OCI-LY1 (cell line): ENCODE measurements at regions not wholly inside any gene's neighbourhood (a gene's known extent, or its start where the extent isn't known, plus 50 kb on each side); places are given as distances from the start of the nearest gene placed in this dataset.

Source experiments
- H2AFZ ChIP-seq: fragments of 200-600 bp; sonication (generic), shearing (Covaris generic); 2 replicates; pipeline ENCODE4 v1.6.0; 2014; ENCODE audit warnings: antibody characterized with exemption, mild to moderate bottlenecking, low read length
- H3F3A ChIP-seq: fragments of 200-600 bp; sonication (generic), shearing (Covaris generic); 2 replicates; pipeline ENCODE4 v1.6.0; 2014; ENCODE audit warnings: mild to moderate bottlenecking, antibody characterized with exemption, low read length, moderate library complexity; ENCODE audit not compliant: insufficient read depth
- H3K27ac ChIP-seq: fragments of 200-600 bp; sonication (generic); 2 replicates; pipeline ENCODE4 v1.5.1; 2014; ENCODE audit warnings: low read length, mixed run types, mild to moderate bottlenecking, low read depth; ENCODE audit not compliant: poor library complexity, severe bottlenecking
- H3K27me3 ChIP-seq: fragments of 200-600 bp; sonication (generic); 2 replicates; pipeline ENCODE4 v1.6.0; 2014; ENCODE audit warnings: antibody characterized with exemption, mild to moderate bottlenecking, low read length, moderate library complexity; ENCODE audit not compliant: insufficient read depth
- H3K36me3 ChIP-seq: fragments of 200-600 bp; sonication (generic); 2 replicates; pipeline ENCODE4 v1.6.1; 2014; ENCODE audit warnings: mild to moderate bottlenecking, antibody characterized with exemption, low read length, moderate library complexity, mixed read lengths; ENCODE audit not compliant: insufficient read depth
- H3K4me1 ChIP-seq: fragments of 200-600 bp; sonication (generic); 2 replicates; pipeline ENCODE4 v1.5.1; 2014; ENCODE audit warnings: mild to moderate bottlenecking, low read length, moderate library complexity; ENCODE audit not compliant: insufficient read depth, severe bottlenecking
- H3K4me2 ChIP-seq: fragments of 200-600 bp; sonication (generic), shearing (Covaris generic); 2 replicates; pipeline ENCODE4 v1.6.1; 2014; ENCODE audit warnings: low read length
- H3K4me3 ChIP-seq: fragments of 200-600 bp; sonication (generic); 2 replicates; pipeline ENCODE4 v1.5.1; 2014; ENCODE audit warnings: low read length, low read depth, mild to moderate bottlenecking, mixed read lengths; ENCODE audit not compliant: poor library complexity, severe bottlenecking
- H3K79me2 ChIP-seq: fragments of 200-600 bp; shearing (Covaris generic); 2 replicates; pipeline ENCODE4 v1.6.1; 2016; ENCODE audit warnings: mixed run types, low read length, mixed read lengths; ENCODE audit not compliant: insufficient read depth
- H3K9ac ChIP-seq: fragments of 200-600 bp; sonication (generic), shearing (Covaris generic); 2 replicates; pipeline ENCODE4 v1.6.1; 2014; ENCODE audit warnings: mild to moderate bottlenecking, low read length, mixed read lengths
- H3K9me2 ChIP-seq: fragments of 200-600 bp; sonication (generic), shearing (Covaris generic); 2 replicates; pipeline ENCODE4 v1.6.1; 2014; ENCODE audit warnings: low read depth, mild to moderate bottlenecking, low read length, mixed read lengths
- H3K9me3 ChIP-seq: fragments of 200-600 bp; shearing (Covaris generic); 2 replicates; pipeline ENCODE4 v1.6.1; 2014; ENCODE audit warnings: low read length, mixed read lengths
- H4K20me1 ChIP-seq: fragments of 200-600 bp; sonication (generic), shearing (Covaris generic); 2 replicates; pipeline ENCODE4 v1.6.0; 2016; ENCODE audit warnings: mild to moderate bottlenecking, low read length; ENCODE audit not compliant: insufficient read depth
- EZH2 ChIP-seq: fragments of 200-600 bp; sonication (generic), shearing (Covaris generic); IDR thresholded peaks from 2 replicates; pipeline ENCODE4 v1.8.0; 2017; ENCODE audit warnings: borderline replicate concordance, mixed run types, mild to moderate bottlenecking, antibody characterized with exemption, low read length, moderate library complexity, mixed read lengths
- TF ChIP-seq, protein P1 (sequence below): fragments of 200-600 bp; sonication (generic), shearing (Covaris generic); IDR thresholded peaks from 2 replicates; pipeline ENCODE4 v1.5.1; 2017; ENCODE audit warnings: mild to moderate bottlenecking, antibody characterized with exemption, low read length, moderate library complexity, mixed read lengths

DNA sequence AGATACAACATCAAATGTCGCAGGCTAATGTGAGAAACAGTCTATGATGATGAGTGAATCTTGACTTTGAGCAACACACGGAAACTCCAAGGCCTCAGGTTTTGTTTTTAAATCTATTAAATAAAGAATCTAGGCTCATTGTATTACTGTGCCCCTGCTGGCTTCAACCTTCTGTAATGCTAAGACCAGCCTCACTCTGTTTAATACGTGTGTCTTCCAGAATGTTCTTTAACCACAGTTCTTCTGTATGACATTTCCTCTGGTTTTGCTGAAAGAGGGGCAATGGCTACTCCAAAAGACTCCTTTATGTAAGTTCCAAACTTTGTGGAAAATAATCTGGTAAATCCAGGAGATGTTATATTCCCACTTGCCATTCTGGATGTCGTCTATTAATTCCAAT, 101.1 kb upstream of the TIAM1 start:
- H3K4me1 ChIP-seq = peaks cover 3% of the 10 kb centered on the region

DNA sequence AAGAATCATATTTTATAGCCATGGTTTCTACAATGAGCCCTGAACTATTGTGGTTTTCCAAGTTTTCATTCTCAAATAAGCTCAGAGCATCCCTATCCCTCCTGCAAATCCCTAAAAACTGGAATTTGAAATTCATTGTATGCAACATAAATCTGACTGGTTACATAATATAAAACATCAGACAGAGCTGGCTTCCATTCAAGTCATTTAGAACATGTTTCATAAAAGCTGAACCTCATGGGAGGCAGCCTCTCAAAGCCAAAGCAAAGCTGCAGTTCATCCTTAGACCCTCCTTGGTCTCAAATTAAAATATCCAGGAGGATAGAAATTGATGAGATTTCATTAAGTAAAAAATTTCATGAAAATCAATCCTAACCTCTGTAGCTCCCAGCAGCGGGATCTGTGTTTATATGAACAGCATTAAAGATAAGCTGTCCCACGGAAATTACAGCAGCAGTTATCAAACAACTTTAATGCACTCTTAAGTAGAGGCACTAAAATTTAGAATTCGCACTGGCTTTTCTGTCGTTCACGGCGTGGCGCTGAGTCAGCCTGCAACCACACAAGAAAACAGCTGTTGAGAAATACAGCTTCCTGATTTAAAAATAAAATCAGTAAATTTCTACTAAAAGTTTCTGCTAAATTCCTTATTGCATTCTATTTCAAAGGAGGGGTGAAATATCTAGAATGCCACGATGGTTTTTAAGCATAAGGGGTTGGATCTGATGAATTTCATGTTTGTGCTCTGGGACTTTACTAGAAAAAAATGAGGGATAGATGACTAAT, 99.9 kb upstream of the TIAM1 start:
- no peaks in the 10 kb centered on the region for H3K79me2 ChIP-seq
- H4K20me1 ChIP-seq = no peaks in the 10 kb centered on the region
- H2AFZ ChIP-seq = no peak overlapping the region
- no peak overlapping the region for H3K27ac ChIP-seq
- H3K9me2 ChIP-seq = no peaks in the 10 kb centered on the region
- no peak overlapping the region for H3K4me2 ChIP-seq
- H3K27me3 ChIP-seq = no peaks in the 10 kb centered on the region
- no peak overlapping the region for H3K4me3 ChIP-seq
- no peak overlapping the region for H3K9ac ChIP-seq
- peaks cover 3% of the 10 kb centered on the region for H3K4me1 ChIP-seq
- H3F3A ChIP-seq = no peaks in the 10 kb centered on the region
- H3K9me3 ChIP-seq = 0 out of 2 replicates have a peak, but pooled peaks cover 5% of the 10 kb centered on the region
- TF ChIP-seq, protein P1, sequence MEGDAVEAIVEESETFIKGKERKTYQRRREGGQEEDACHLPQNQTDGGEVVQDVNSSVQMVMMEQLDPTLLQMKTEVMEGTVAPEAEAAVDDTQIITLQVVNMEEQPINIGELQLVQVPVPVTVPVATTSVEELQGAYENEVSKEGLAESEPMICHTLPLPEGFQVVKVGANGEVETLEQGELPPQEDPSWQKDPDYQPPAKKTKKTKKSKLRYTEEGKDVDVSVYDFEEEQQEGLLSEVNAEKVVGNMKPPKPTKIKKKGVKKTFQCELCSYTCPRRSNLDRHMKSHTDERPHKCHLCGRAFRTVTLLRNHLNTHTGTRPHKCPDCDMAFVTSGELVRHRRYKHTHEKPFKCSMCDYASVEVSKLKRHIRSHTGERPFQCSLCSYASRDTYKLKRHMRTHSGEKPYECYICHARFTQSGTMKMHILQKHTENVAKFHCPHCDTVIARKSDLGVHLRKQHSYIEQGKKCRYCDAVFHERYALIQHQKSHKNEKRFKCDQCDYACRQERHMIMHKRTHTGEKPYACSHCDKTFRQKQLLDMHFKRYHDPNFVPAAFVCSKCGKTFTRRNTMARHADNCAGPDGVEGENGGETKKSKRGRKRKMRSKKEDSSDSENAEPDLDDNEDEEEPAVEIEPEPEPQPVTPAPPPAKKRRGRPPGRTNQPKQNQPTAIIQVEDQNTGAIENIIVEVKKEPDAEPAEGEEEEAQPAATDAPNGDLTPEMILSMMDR = no peak
- TF ChIP-seq EZH2 = no peak
- no peaks in the 10 kb centered on the region for H3K36me3 ChIP-seq

More for the DNA sequence above, 101.1 kb upstream of the TIAM1 start:
- Histone ChIP-seq H3K9me2 (no peaks in the 10 kb centered on the region), H3K36me3 (no peaks in the 10 kb centered on the region), H3K4me2 (no peak overlapping the region), H3K27ac (no peak overlapping the region), H3K9me3 (0 out of 2 replicates have a peak, but pooled peaks cover 5% of the 10 kb centered on the region), H2AFZ (no peak overlapping the region), H3K4me3 (no peak overlapping the region), H3K79me2 (no peaks in the 10 kb centered on the region), H4K20me1 (no peaks in the 10 kb centered on the region), H3K9ac (no peak overlapping the region), H3K27me3 (no peaks in the 10 kb centered on the region), H3F3A (no peaks in the 10 kb centered on the region)
- no peak for TF ChIP-seq EZH2
- TF ChIP-seq, protein P1 = no peak

DNA sequence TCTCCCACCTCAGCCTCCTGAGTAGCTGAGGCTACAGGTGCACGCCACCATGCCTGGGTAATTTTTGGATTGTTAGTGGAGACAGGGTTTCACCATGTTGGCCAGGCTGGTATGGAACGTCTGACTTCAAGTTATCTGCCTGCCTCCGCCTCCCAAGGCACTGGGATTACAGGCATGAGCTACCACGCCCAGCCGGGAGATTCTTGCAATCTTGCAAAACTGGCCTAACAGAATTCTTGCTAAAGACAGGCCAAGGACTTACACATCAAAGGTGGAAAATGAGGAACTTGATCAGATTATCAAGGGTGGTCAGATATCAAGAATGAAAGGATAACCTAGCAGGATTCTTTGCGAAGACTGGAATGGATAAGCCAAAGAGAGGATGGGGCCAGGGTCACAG, 98.3 kb upstream of the TIAM1 start:
- Histone ChIP-seq H3K27me3 (no peaks in the 10 kb centered on the region), H3K27ac (no peak overlapping the region), H3K9ac (no peak overlapping the region), H2AFZ (no peak overlapping the region), H3K4me1 (peaks cover 3% of the 10 kb centered on the region), H3K9me3 (0 out of 2 replicates have a peak, but pooled peaks cover 5% of the 10 kb centered on the region), H3F3A (no peaks in the 10 kb centered on the region), H3K36me3 (no peaks in the 10 kb centered on the region), H3K79me2 (no peaks in the 10 kb centered on the region), H3K9me2 (no peaks in the 10 kb centered on the region), H4K20me1 (no peaks in the 10 kb centered on the region), H3K4me3 (no peak overlapping the region), H3K4me2 (no peak overlapping the region)
- no peak for TF ChIP-seq EZH2
- TF ChIP-seq, protein P1 = no peak
